ENCODE measurements at regions not wholly inside any gene's neighbourhood (a gene's known extent, or its start where the extent isn't known, plus 50 kb on each side); places are given as distances from the start of the nearest gene placed in this dataset.
A peak's percentile ranks its signal among the peaks of the same experiment; 100 is the strongest.

GRCh38 chr3:55161231-55161630 is 233.4 kb upstream of the LRTM1 start:
- no peak overlapping the region for H3K27ac ChIP-seq
- no peaks in the 10 kb centered on the region for H3K27me3 ChIP-seq
- intact Hi-C loops (cut with DNase I), result no loop called here
- no peak overlapping the region for H3K4me3 ChIP-seq
- no peaks in the 10 kb centered on the region for H3K9me3 ChIP-seq
- no peak for ATAC-seq
- DNase-seq, result no peak
- H3K4me1 ChIP-seq, result no peaks in the 10 kb centered on the region
- TF ChIP-seq CTCF (IDR thresholded peaks at IDR 0.05), result no peak
- H3K36me3 ChIP-seq, result no peaks in the 10 kb centered on the region

- H3K36me3 ChIP-seq, result no peaks in the 10 kb centered on the region
- no peak overlapping the region for H3K27ac ChIP-seq
- TF ChIP-seq CTCF (IDR thresholded peaks at IDR 0.05), result no peak
- DNase-seq (no peak), ATAC-seq (peak; percentile 32)
- H3K27me3 ChIP-seq, result no peaks in the 10 kb centered on the region
- no peak overlapping the region for H3K4me3 ChIP-seq
- intact Hi-C loops (cut with DNase I), result no loop called here
- no peaks in the 10 kb centered on the region for H3K4me1 ChIP-seq
- H3K9me3 ChIP-seq, result no peaks in the 10 kb centered on the region
These were observed 232.6 kb upstream of the LRTM1 start for GRCh38 chr3:55160241-55160983.

GRCh38 chr3:55159711-55160110 is 231.9 kb upstream of the LRTM1 start:
- no peak for TF ChIP-seq CTCF (IDR thresholded peaks at IDR 0.05)
- ATAC-seq, result no peak

GRCh38 chr3:55159016-55159415 is 231.2 kb upstream of the LRTM1 start:
- H3K4me1 ChIP-seq, result no peaks in the 10 kb centered on the region
- intact Hi-C loops (cut with DNase I), result no loop called here
- H3K36me3 ChIP-seq, result no peaks in the 10 kb centered on the region
- peaks cover 4% of the 10 kb centered on the region for H3K27me3 ChIP-seq
- no peaks in the 10 kb centered on the region for H3K9me3 ChIP-seq
- H3K4me3 ChIP-seq, result no peak overlapping the region
- DNase-seq (no peak), ATAC-seq (no peak)
- no peak overlapping the region for H3K27ac ChIP-seq
- TF ChIP-seq CTCF (IDR thresholded peaks at IDR 0.05), result no peak

More at GRCh38 chr3:55159711-55160110, 231.9 kb upstream of the LRTM1 start:
- intact Hi-C loops (cut with DNase I), result no loop called here
- Histone ChIP-seq H3K4me3 (no peak overlapping the region), H3K36me3 (no peaks in the 10 kb centered on the region), H3K27me3 (peaks cover 4% of the 10 kb centered on the region), H3K9me3 (no peaks in the 10 kb centered on the region), H3K27ac (no peak overlapping the region), H3K4me1 (no peaks in the 10 kb centered on the region)
- DNase-seq, result no peak

GRCh38 chr3:55158345-55158744 is 230.5 kb upstream of the LRTM1 start:
- Histone ChIP-seq H3K4me1 (no peaks in the 10 kb centered on the region), H3K36me3 (no peaks in the 10 kb centered on the region), H3K9me3 (no peaks in the 10 kb centered on the region), H3K4me3 (no peak overlapping the region), H3K27ac (no peak overlapping the region), H3K27me3 (peaks cover 4% of the 10 kb centered on the region)
- intact Hi-C loops (cut with DNase I), result no loop called here
- no peak for TF ChIP-seq CTCF (IDR thresholded peaks at IDR 0.05)
- ATAC-seq (no peak), DNase-seq (no peak)

- Histone ChIP-seq H3K27me3 (peaks cover 4% of the 10 kb centered on the region), H3K4me3 (no peak overlapping the region), H3K9me3 (no peaks in the 10 kb centered on the region), H3K4me1 (no peaks in the 10 kb centered on the region), H3K36me3 (no peaks in the 10 kb centered on the region), H3K27ac (no peak overlapping the region)
- intact Hi-C loops (cut with DNase I), result no loop called here
- no peak for ATAC-seq
- TF ChIP-seq CTCF (IDR thresholded peaks at IDR 0.05), result no peak
- no peak for DNase-seq
These were observed 229.9 kb upstream of the LRTM1 start for GRCh38 chr3:55157731-55158130.

Measured in upper lobe of right lung (tissue), 1 donor.